CMK (cell line): ENCODE measurements at regions not wholly inside any gene's neighbourhood (a gene's known extent, or its start where the extent isn't known, plus 50 kb on each side); places are given as distances from the start of the nearest gene placed in this dataset.
"Not testable (repeated sequence)": the region's sequence is repeated elsewhere in the genome, so short reads cannot be mapped to it uniquely, and the experiment has no call there.

Experiments used
- DNase-seq: peaks from one replicate; pipeline ENCODE4 v3.0.0-alpha.2; 2010; ENCODE audit warnings: low read depth

GRCh38 chr10:64332551-64332950 lies 811.4 kb downstream of the REEP3 start:
- DNase-seq = no peak

GRCh38 chr10:64334084-64334483 lies 812.9 kb downstream of the REEP3 start:
- DNase-seq = no peak

GRCh38 chr10:64344211-64344610 lies 823.0 kb downstream of the REEP3 start:
- DNase-seq = no peak

GRCh38 chr10:64345856-64346255 lies 824.7 kb downstream of the REEP3 start:
- no peak for DNase-seq

GRCh38 chr10:64346389-64346788 lies 825.2 kb downstream of the REEP3 start:
- no peak for DNase-seq

GRCh38 chr10:64350665-64351064 lies 829.5 kb downstream of the REEP3 start:
- no peak for DNase-seq

GRCh38 chr10:64358907-64359306 lies 837.7 kb downstream of the REEP3 start:
- DNase-seq = no peak

- DNase-seq = not testable (repeated sequence)
Measured at GRCh38 chr10:64360240-64360639, 839.0 kb downstream of the REEP3 start.

- DNase-seq = no peak
Measured at GRCh38 chr10:64363687-64364086, 842.5 kb downstream of the REEP3 start.

GRCh38 chr10:64365663-64366062 lies 844.5 kb downstream of the REEP3 start:
- no peak for DNase-seq

- no peak for DNase-seq
Measured at GRCh38 chr10:64368298-64368697, 847.1 kb downstream of the REEP3 start.

- DNase-seq = no peak
Measured at GRCh38 chr10:64369885-64370773, 848.9 kb downstream of the REEP3 start.

- DNase-seq = no peak
Measured at GRCh38 chr10:64374346-64374745, 853.1 kb downstream of the REEP3 start.

- DNase-seq = no peak
Measured at GRCh38 chr10:64376167-64376566, 855.0 kb downstream of the REEP3 start.

- no peak for DNase-seq
Measured at GRCh38 chr10:64379898-64380297, 858.7 kb downstream of the REEP3 start.

- DNase-seq = no peak
Measured at GRCh38 chr10:64385355-64385754, 864.2 kb downstream of the REEP3 start.

GRCh38 chr10:64394744-64395143 lies 873.5 kb downstream of the REEP3 start:
- no peak for DNase-seq

- no peak for DNase-seq
Measured at GRCh38 chr10:64396105-64396708, 875.0 kb downstream of the REEP3 start.

GRCh38 chr10:64397125-64397524 lies 875.9 kb downstream of the REEP3 start:
- DNase-seq = no peak

- no peak for DNase-seq
Measured at GRCh38 chr10:64408391-64409183, 887.4 kb downstream of the REEP3 start.

GRCh38 chr10:64409349-64409748 lies 888.1 kb downstream of the REEP3 start:
- no peak for DNase-seq

GRCh38 chr10:64416011-64416410 lies 894.8 kb downstream of the REEP3 start:
- DNase-seq = no peak

- DNase-seq = no peak
Measured at GRCh38 chr10:64419461-64419860, 898.3 kb downstream of the REEP3 start.
